GM12875 (cell line): ENCODE measurements at regions not wholly inside any gene's neighbourhood (a gene's known extent, or its start where the extent isn't known, plus 50 kb on each side); places are given as distances from the start of the nearest gene placed in this dataset.
"Not testable (repeated sequence)": the region's sequence is repeated elsewhere in the genome, so short reads cannot be mapped to it uniquely, and the experiment has no call there.

Experiments
- H3K4me3 ChIP-seq: one replicate; pipeline ENCODE4 v1.5.1; 2011; ENCODE audit warnings: low read depth, low read length, control low read depth
- CTCF ChIP-seq: IDR thresholded peaks from 2 replicates; pipeline ENCODE4 v1.5.1; 2011; ENCODE audit warnings: low read depth, mild to moderate bottlenecking, control low read depth, inconsistent platforms, low read length, moderate library complexity, borderline replicate concordance; ENCODE audit not compliant: insufficient read depth

- no peak overlapping the region for H3K4me3 ChIP-seq
- no peak for TF ChIP-seq CTCF
Measured at GRCh38 chr11:15841931-15842740, 514.2 kb downstream of the SOX6 start.

GRCh38 chr11:15843309-15843872 lies 513.0 kb downstream of the SOX6 start:
- TF ChIP-seq CTCF: no peak
- no peak overlapping the region for H3K4me3 ChIP-seq

GRCh38 chr11:15845261-15845660 lies 511.1 kb downstream of the SOX6 start:
- no peak overlapping the region for H3K4me3 ChIP-seq
- TF ChIP-seq CTCF: no peak

- no peak overlapping the region for H3K4me3 ChIP-seq
- no peak for TF ChIP-seq CTCF
Measured at GRCh38 chr11:15848631-15849168, 507.6 kb downstream of the SOX6 start.

- no peak overlapping the region for H3K4me3 ChIP-seq
- no peak for TF ChIP-seq CTCF
Measured at GRCh38 chr11:15849257-15849656, 507.1 kb downstream of the SOX6 start.

GRCh38 chr11:15850335-15850734 lies 506.0 kb downstream of the SOX6 start:
- not testable (repeated sequence) for H3K4me3 ChIP-seq

GRCh38 chr11:15851051-15851498 lies 505.3 kb downstream of the SOX6 start:
- no peak for TF ChIP-seq CTCF

More at GRCh38 chr11:15851051-15851498, 505.3 kb downstream of the SOX6 start:
- H3K4me3 ChIP-seq: no peak overlapping the region
